HG02870 (cell line): ENCODE measurements at regions not wholly inside any gene's neighbourhood (a gene's known extent, or its start where the extent isn't known, plus 50 kb on each side); places are given as distances from the start of the nearest gene placed in this dataset.

Experiments used
- ATAC-seq: cut with Tn5 transposase; IDR thresholded peaks from one replicate; pipeline ENCODE4 v1.9.1; 2021; ENCODE audit warnings: mild to moderate bottlenecking, moderate library complexity; ENCODE audit not compliant: unreplicated experiment

DNA sequence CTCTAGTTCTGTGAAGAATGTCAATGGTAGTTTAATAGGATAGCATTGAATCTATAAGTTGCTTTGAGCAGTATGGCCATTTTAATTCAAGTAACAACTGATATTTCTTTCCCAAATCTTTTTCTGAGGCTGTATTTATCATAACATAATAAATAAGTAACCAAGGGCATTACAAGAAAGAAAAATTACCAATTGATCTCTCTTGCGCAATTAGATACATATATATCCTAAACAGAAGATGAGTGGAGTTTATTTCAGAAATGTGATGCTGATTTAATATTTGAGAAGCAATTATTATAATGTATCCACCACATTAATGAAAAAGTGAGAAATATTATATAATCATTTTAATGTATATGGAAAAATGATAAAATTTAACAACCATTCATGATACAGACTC is 802.5 kb upstream of the AGA start:
- ATAC-seq, result no peak

DNA sequence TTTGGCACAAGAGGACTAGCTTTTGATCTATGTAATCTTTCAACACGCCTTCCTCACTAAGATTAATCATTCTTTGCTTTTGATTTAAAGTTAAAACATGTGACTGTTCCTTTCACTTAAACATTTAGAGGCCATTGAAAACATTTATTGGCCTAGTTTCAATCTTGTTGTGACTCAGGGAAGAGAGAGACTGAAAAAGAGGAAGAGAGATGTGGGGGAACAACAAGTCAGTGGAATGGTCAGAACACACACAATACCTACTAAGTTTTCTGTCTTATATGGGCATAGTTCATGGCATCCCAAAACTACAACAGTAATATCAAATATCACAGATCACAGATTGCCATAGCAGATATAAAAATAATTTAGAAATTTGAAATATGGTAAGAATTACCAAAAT is 812.9 kb upstream of the AGA start:
- ATAC-seq, result no peak

GRCh38 chr4:178258603-178259002 is 816.4 kb upstream of the AGA start:
- ATAC-seq, result no peak

GRCh38 chr4:178259566-178259965 is 817.3 kb upstream of the AGA start:
- ATAC-seq, result no peak

DNA sequence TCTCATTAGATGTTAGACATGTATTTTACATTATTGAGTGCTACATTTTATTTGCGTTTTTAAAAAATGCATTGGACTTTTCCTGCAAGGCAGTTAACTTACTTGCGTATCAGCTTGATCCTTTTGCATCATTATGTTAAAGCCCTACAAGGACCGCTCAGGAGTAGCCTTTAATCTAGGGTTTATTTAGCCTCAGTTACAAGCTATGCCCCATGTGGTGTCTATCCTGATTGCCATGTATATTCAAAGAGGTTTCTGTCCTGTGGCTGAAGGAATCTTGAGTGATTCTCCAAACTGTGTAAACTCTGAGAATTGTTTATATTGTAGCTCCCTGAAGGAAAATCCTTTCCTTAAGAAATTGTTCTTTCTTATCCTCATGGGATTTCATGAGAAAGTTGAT is 821.8 kb upstream of the AGA start:
- ATAC-seq, result no peak

DNA sequence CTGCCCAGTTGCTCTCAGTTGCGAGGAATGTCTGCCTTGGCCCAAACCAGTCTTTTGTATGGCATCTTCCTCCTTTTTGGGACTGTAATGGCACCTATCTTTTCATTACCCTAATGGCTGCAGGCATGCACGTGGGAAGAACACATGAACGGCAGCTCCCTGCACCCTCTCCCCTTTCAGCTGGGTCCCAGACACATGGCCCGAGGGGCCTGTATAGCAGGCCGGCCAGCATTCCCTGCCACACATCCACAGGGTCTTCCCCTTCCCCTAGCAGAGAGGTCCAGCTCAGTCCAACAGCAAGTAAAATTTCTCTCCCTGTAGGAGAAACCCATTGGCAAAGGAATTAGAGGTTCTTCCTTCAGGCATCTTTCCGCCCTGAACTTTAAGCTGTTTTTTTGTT is 829.1 kb upstream of the AGA start:
- no peak for ATAC-seq

GRCh38 chr4:178273168-178273567 is 830.9 kb upstream of the AGA start:
- ATAC-seq, result no peak

DNA sequence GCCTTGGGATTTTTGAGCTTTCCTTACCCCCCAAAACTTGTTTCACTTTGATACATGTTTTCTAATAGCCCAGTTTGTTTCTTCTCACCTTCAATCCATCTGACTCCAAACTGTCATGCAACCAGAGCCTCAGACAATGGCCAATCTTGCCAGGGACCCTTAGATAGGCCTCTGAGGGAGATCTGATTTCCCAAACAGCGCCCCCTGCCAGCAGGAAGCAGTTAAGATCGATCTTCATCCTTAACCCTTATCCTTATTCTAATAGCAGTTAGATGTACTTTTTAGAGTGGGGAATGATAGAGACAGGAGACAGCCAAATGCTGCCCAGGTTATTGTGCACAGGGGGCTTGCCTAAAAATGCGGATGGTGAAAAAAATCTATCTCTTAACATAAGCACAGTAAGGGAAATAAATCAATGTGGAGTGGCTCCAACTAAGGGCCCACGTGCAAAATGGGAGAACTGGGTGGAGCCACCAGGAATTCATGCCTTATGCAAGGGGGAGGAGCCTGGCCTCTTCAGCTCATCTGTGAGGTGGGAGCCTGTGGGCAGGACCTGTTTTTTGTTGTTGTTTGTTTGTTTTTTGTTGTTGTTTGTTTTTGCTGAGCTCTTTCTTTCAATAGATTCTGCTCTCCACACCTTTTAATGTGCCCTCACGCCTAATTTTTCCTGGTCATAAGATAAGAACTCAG is 833.6 kb upstream of the AGA start:
- no peak for ATAC-seq

DNA sequence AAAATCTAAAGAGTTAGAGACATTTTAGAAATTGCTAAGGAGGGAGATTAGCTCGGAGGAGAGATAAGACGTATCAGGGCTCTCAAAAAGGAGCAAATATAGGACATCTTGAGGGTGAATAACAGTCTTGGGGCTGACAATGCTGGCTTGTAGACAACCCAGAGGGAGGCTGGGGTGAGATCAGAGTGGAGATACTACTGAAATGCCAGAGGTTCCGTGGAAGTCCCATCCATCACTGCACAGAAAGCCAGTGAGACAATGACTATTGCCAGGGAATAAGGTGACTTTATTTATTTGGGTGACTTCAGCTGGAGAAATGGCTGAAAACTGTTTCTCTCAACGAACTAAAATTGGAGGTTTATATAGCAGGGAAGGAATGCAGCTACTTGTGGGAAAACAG is 838.1 kb upstream of the AGA start:
- ATAC-seq, result no peak

- ATAC-seq, result no peak
Observed at GRCh38 chr4:178288462-178288861, 846.2 kb upstream of the AGA start.

GRCh38 chr4:178293601-178294000 is 851.4 kb upstream of the AGA start:
- no peak for ATAC-seq

DNA sequence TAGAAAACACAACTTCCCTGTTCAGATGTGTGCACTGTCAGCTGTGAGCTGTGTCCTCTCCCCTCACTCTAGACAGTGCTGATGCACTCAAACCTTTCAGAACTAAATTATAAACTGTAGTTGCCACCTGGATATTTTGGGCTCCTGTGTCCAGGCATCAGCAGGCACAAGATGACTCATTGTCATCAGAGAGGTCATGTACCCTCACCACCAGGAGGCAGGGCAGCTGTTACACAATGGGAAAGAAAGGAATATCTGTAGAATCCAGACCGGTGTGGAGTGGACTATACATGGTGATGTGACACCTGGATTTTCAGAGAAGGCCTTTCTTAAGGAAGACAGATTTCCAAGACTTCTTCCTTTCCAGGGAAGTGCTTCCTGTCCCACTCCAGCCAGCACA is 854.4 kb upstream of the AGA start:
- ATAC-seq, result no peak

- ATAC-seq, result no peak
Observed at GRCh38 chr4:178306565-178306964, 864.3 kb upstream of the AGA start.

GRCh38 chr4:178309890-178310289 is 867.7 kb upstream of the AGA start:
- no peak for ATAC-seq

- ATAC-seq, result no peak
Observed at GRCh38 chr4:178311997-178312396, 869.8 kb upstream of the AGA start.

- no peak for ATAC-seq
Observed at GRCh38 chr4:178314287-178314686, 872.0 kb upstream of the AGA start.

DNA sequence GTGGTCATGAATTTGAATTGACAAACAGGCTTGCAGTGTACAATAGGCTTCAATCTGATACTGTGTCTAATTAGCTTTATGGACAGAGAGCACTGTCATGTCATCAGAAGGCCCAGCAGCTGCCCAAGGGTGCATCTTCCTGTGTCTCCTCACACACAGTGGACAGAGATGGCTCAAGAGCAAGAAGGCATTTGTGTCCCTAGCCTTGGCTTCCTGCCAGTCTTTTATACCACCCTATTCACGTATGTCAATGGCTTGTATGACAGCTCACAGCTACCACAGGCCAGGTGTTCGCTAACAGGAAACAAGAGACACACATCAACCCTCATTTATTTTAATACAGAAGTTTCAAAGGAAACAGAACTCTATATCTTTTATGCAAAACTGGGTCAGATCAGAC is 874.0 kb upstream of the AGA start:
- no peak for ATAC-seq

DNA sequence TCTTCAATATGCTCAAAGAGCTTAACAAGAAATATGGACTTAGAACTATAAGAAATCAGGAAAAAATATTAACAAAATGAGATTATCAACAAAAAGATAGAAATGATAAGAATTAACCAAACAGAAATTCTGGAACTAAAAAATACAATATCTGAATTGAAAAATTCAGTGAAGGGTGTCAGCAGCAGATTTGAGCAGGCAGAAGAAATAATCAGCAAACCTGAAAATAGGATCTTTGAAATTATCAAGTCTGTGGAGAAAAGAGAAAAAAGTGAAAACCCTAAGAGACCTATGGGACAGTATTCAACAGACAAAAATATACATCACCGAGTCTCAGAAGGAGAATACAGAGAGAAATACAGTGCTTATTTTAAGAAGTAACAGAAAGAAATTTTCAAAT is 877.8 kb upstream of the AGA start:
- no peak for ATAC-seq

DNA sequence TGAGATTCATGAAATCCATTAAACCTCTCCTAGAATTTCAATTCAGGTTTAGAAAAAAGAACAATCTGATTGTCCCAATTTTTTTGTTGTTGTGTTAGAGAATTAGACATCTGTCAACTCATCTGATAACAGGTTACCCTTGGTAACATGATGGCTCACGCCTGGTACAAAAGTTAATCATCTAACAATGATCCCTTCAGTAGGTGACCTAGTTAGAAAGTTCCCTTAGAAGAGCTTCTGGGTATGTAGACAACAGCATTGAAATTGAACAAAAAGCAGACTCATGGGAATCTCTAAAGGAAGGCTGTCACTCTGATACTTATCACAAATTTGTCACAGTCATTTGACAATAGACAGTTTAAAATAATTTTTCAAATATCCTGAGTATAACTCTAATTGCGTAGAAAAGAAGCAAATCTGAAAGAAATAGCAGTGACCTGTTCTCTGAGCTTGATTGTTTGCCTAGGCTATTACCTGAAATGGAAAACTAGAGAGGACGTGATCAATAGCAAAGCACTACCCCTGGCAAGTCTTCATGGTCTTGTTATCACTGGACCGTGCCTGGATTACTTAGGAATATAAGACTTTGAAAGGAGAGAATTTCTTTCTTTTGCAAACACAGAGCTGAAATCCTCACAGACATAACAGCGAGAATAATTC is 880.4 kb upstream of the AGA start:
- ATAC-seq, result no peak

DNA sequence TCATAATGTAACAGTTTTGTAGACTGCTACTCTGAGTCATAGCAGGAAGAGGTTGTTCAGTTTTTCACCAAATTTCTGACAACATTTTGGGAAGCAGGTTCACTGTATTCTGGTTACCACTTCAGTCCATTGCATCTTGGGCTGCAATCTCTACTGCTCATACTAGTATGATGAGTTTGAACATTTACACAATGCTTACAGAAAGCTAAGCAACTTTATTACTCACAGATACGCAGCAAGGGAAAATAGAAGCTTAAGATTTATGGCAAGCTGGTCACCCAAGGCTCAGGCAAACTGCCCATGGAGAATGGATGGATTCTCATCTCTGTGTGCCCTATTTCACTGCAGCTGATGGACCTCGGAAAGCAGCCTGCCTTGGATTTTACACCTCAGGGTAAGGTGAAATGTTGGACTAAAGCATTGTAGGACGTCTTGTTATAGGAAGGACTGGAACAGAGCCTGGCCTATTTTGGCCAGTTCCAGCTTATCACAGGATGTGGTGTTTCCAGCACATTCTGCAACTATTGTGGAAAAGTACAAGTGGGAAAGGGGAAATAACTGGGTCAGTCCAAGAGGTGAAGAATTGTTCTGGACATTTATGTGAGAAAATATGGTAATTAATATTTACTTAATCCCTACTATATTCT is 887.1 kb upstream of the AGA start:
- ATAC-seq, result no peak

- no peak for ATAC-seq
Observed at GRCh38 chr4:178333355-178333754, 891.1 kb upstream of the AGA start.

- no peak for ATAC-seq
Observed at GRCh38 chr4:178339769-178340168, 897.5 kb upstream of the AGA start.
